Astrocyte (in vitro differentiated cells and primary cell): ENCODE measurements at regions not wholly inside any gene's neighbourhood (a gene's known extent, or its start where the extent isn't known, plus 50 kb on each side); places are given as distances from the start of the nearest gene placed in this dataset.

Experiments
- CTCF ChIP-seq: IDR thresholded peaks from 2 replicates; pipeline ENCODE4 v1.5.1; 2011; ENCODE audit warnings: low read depth, mild to moderate bottlenecking, inconsistent platforms, low read length, moderate library complexity; ENCODE audit not compliant: insufficient read depth
- EZH2 ChIP-seq: IDR thresholded peaks from 2 replicates; pipeline ENCODE4 v1.6.1; 2012; ENCODE audit warnings: mild to moderate bottlenecking, low read length, inconsistent platforms; ENCODE audit not compliant: insufficient read depth

DNA sequence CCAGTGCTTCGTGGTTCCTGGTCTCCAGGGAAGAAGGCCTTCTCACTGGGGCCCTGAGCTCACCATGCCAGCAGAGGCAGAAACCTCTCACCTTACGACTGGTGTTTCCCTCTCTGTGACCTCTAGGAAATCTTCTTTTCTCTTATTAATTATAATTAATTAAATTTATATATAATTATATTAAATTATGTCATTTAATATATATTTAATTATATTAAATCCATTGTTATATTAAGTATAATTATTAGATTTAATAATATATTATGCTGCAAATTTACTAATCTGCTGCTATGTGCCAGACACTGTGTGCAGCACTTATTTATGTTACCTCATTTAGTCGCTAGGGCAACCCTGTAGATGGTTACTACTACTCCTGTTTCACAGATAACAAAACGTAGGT is 70.3 kb upstream of the MBIP start:
- TF ChIP-seq CTCF (no peak), EZH2 (no peak)
